GM21737 (cell line): ENCODE measurements at regions not wholly inside any gene's neighbourhood (a gene's known extent, or its start where the extent isn't known, plus 50 kb on each side); places are given as distances from the start of the nearest gene placed in this dataset.
"Not testable (repeated sequence)": the region's sequence is repeated elsewhere in the genome, so short reads cannot be mapped to it uniquely, and the experiment has no call there.

Experiments
- ATAC-seq: cut with Tn5 transposase; IDR thresholded peaks from one replicate; pipeline ENCODE4 v1.9.1; 2021; ENCODE audit warnings: mild to moderate bottlenecking, moderate library complexity; ENCODE audit not compliant: unreplicated experiment

GRCh38 chr14:66237741-66238140 is 248.4 kb upstream of the CCDC196 start:
- ATAC-seq = no peak

DNA sequence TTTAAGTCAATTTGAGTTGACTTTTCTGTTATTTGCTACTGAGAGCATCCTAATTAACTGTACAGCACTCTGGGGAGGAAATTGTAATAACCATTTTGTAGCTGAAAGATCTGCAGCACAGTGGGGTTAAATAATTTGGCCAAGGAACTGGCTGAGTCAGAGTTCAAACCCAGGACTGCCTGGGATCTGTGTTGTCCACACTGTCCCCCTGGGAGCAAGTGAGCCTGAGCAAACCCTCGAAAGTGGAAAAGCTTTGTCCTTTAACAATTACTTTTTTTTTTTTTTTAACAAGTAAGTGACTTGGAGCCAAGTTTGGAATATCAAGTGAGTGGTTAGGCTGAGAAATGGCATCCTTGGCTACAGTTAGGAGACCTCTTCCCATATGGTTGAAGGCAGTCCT is 247.2 kb upstream of the CCDC196 start:
- no peak for ATAC-seq

DNA sequence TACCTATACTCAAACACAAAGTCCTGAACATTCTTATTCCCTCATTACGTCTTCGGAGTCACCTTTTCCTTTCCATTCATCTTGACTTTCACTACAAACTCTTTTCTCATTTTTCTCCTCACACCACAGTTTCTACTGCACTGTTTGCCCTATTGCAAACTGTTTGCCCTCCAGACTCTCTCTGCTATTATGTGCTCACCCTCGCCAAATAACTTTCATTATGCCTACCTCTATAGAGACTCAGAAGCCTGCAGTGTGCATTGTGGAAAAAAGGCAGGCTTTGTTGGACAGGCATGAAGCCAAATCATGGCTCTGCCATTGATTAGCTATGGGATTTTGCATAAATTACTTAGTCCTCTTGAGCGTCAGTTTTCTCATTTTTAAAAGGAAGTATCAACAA is 246.6 kb upstream of the CCDC196 start:
- ATAC-seq = no peak

DNA sequence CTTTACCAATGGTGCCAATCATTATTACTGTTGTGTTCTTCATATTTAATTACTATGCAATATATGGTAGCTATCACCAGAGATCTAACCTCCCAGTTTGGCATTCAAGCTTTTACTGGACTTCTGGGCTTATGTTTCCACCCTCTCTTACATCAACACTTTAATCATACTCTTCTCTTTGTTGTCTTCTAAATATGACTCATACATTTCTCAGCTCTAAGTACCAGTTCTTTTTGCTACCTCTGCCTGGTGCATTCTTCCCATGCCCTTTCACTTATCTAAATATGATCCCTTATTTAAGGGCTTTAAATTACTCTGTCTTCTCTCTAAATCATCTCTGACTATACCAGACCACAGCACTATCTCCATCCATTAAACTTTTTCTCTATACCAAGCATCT is 246.1 kb upstream of the CCDC196 start:
- ATAC-seq = no peak

- no peak for ATAC-seq
Observed at GRCh38 chr14:66242001-66242400, 244.2 kb upstream of the CCDC196 start.

- no peak for ATAC-seq
Observed at GRCh38 chr14:66244834-66245233, 241.3 kb upstream of the CCDC196 start.

DNA sequence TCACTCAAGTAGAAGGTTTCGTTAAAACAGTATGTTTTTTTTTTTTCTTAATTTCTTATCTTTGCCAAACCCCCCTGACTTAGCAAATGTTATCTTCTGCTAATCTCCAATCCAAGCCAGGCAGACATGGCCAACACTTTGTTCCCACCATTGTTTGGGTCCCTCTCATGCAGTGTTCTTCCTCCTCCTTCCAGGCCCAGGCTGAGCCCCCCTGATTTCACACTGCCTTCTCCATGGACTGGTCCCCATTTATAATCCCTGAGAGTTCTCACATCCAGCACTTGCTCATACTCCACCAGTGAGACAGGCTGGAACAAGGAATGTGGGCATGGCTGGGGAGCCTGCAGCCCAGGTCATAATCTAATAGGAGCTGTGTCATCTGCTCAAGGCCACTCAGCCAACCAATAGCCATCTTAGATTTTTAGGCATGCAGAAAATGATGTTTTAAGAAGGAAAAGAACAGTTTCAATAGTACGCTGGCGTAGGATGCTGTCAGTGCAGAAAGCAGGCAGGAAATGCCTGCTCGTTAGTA is 238.4 kb upstream of the CCDC196 start:
- ATAC-seq = no peak

DNA sequence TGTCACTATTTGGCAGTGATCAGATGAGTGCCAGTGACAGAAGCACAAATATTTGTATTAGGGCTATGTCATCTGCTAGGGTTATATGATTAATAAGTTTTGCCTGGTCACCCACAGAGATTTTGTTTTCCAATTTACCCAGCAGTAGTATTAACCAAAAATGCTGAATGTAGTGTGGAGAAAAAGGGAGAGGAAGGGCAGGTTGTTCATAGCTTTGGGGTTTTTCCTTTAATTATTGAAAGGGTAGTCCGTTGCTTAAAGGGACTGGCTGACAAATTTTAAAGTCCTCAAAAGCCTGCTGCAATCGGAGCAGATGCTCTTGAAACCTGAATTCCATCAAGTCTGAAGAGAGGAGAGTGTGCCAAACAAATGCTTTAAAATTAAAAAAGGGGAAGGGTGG is 237.9 kb upstream of the CCDC196 start:
- no peak for ATAC-seq

DNA sequence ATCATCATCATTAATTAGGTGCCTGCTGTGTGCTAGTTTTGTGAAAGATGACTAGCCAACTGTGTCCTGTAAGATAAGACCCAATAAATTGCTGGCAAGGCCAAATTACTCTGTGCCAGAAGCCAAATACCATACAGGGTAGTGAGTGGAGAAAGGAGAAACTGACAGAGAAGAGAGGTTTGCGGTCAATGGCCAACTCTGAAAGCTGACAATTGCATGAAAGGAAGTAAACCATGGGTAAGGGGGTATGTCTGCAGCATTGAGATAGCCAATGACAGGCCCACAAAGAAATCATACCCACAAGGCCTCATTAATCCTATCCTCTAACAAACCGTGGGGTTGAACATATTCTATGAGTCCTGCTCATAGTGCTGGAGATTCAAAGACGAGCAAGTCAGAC is 236.6 kb upstream of the CCDC196 start:
- ATAC-seq = no peak

DNA sequence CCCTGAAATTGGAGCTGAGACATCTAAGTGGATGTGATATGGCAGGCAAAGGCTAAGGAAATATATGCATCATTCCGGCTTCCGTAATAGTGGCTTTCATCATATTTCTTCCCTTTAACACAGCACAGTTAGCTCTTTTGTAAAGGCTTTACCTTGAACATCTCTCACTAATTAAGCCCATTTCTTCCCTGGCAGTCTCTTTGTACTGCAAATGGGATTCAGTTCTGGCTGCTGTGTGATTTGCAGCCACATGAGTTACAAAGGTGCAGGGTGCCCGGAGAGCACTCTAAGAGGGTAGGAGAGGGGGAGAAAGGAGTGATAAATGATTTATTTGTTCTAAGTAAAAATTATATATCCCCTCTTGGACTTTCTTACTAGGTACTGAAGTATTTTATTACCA is 232.1 kb upstream of the CCDC196 start:
- no peak for ATAC-seq

DNA sequence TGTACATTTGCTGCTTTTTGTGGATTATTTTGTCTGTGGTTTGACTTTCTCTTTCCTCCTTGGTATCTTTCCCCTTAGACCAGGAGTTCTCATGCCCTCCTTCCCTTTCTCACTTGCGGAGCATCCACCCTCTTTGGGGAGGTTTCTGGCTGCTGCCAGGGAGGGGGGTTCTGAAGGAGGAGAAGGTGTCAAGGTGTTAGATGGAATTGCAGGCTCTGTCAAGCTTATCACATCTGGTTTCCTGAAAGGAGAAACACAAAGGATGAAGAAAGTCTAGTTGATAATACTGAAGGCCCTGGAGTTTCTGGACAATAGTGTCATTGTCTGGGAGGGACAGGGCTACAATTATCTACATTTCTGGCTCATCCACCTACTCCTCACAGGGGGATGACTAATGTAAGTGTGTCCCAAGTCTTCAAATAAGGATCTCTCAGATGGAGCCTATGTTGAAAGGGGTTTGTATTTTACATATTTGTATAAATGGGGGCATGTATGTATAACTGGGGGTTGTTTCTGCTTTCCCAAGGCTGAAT is 217.3 kb upstream of the CCDC196 start:
- ATAC-seq = no peak

- no peak for ATAC-seq
Observed at GRCh38 chr14:66272221-66272620, 213.9 kb upstream of the CCDC196 start.

GRCh38 chr14:66273261-66273832 is 212.8 kb upstream of the CCDC196 start:
- ATAC-seq = no peak

DNA sequence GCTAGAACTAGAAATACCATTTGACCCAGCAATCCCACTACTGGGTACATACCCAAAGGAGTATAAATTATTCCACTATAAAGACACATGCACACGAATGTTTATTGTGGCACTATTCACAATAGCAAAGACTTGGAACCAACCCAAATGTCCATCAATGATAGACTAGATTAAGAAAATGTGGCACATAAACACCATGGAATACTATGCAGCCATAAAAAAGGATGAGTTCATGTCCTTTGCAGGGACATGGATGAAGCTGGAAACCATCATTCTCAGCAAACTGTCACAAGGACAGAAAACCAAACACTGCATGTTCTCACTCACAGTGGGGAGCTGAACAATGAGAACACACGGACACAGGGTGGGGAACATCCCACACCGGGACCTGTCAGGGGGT is 207.8 kb upstream of the CCDC196 start:
- not testable (repeated sequence) for ATAC-seq

- ATAC-seq = no peak
Observed at GRCh38 chr14:66281036-66281776, 205.0 kb upstream of the CCDC196 start.

DNA sequence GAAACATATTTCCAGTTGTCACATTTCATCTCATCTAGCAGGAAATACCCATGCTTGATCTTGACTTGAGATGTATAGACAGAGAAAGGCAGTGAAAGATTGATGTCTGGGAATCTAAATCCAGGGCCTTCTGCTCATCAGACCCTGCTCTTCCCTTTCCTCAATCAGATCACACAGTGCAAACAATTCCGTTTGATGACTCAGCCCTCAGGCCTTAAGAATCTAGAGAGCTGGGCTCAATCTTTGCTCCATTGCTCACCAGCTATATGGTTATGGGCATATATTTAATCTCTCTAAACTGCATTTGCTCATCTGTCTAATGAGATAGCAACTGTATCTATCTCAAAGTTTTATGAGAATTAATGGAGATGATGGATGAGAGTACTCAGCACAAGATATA is 201.8 kb upstream of the CCDC196 start:
- no peak for ATAC-seq

GRCh38 chr14:66288511-66288910 is 197.7 kb upstream of the CCDC196 start:
- no peak for ATAC-seq

- no peak for ATAC-seq
Observed at GRCh38 chr14:66291756-66292155, 194.4 kb upstream of the CCDC196 start.

GRCh38 chr14:66293533-66294105 is 192.6 kb upstream of the CCDC196 start:
- ATAC-seq = no peak

DNA sequence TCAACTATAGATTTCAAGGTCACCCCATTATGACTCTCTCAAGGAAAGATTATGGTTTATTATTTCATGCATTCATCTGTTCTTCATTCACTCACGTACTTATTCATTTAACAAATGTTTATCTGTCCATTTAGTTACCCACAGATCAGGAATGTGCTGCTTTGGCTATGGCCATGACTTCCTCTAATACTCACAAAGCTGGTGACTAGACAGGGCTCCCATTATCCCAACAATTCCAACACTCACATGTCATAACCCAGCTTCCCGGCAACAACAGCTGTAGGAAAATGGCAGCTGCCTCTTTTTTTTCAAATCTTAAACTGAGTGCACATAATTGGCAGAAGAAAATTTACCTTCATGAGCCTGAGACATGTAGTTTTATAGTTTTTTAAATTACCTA is 190.8 kb upstream of the CCDC196 start:
- ATAC-seq = no peak

GRCh38 chr14:66300886-66301285 is 185.3 kb upstream of the CCDC196 start:
- ATAC-seq = no peak

DNA sequence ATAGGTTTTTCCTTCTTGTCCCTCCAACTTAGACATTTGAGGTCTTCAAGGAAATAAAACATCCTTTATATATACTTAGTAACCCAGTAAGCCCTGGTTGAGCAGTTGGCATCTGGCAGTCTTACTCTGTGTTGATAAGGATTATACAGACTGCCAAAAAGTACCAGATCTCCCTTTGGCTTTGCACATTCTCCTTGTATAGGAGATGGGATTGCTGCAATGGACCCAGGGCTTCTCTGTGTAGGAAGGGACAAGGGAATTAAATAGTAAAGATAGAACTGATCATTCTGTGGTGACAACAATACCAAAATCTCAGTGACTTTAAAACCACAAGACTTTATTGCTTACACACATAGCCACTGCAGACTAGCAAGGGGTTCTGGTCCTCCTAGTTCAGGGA is 180.1 kb upstream of the CCDC196 start:
- ATAC-seq = no peak
